Ovary (tissue), 7 donors: ENCODE measurements at regions not wholly inside any gene's neighbourhood (a gene's known extent, or its start where the extent isn't known, plus 50 kb on each side); places are given as distances from the start of the nearest gene placed in this dataset.

Source experiments
- DNase-seq, 5 donors: peaks; one replicate each; pipeline ENCODE4 v3.0.0-alpha.2; 2019 to 2020
- H3K27ac ChIP-seq, 2 donors: fragments of 200-600 bp; one replicate each; pipeline versions ENCODE4 v1.5.1 to v1.8.0; 2019 to 2022
- H3K27me3 ChIP-seq: fragments of 200-600 bp; one replicate; pipeline ENCODE4 v1.8.0; 2022
- H3K36me3 ChIP-seq: fragments of 200-600 bp; sonication (generic); one replicate; pipeline ENCODE4 v1.5.1; 2019
- H3K4me1 ChIP-seq: one replicate; pipeline ENCODE4 v1.8.1; 2013; ENCODE audit warnings: mild to moderate bottlenecking, moderate library complexity; ENCODE audit not compliant: insufficient read depth
- H3K4me3 ChIP-seq: fragments of 200-600 bp; sonication (generic); one replicate; pipeline ENCODE4 v1.5.1; 2017
- H3K9me3 ChIP-seq, 2 donors: fragments of 200-600 bp in 1 of 2; sonication (generic) in 1 of 2; one replicate each; pipeline versions ENCODE4 v1.5.1 to v1.8.1; 2013 to 2019; ENCODE audit warnings: mild to moderate bottlenecking in 1 of 2, moderate library complexity in 1 of 2
- EP300 ChIP-seq: sonication (generic); formaldehyde crosslinking; IDR thresholded peaks from one replicate; pipeline ENCODE4 v1.6.1; 2017; ENCODE audit warnings: antibody characterized with exemption
- POLR2A ChIP-seq: fragments of 450-650 bp; IDR thresholded peaks from one replicate; pipeline ENCODE4 v1.6.1; 2017; ENCODE audit warnings: antibody characterized with exemption, mild to moderate bottlenecking, moderate library complexity
- WGBS, 3 donors: extraction: QIAGEN DNeasy Blood & Tissue Kit in 1 of 3; methylation state at CpG; one replicate each; pipeline versions ENCODE4 v1.1.5 to v1.1.7; 2013 to 2017; 5-methylcytosine and 5-hydroxymethylcytosine counted together
- intact Hi-C, 4 donors: fragments of 100-400 bp; cut with DNase I; formaldehyde crosslinking; loops; one replicate each; pipeline versions ENCODE4 v1.11.0 to v1.15.1; 2022 to 2023
- TF ChIP-seq, protein P1 (sequence below), 3 donors: fragments of 450-650 bp in 2 of 3; fragments of 200-600 bp in 1 of 3; IDR thresholded peaks; one replicate each; pipeline versions ENCODE4 v1.5.1 to v1.8.0; 2016 to 2022; ENCODE audit warnings: antibody characterized with exemption in 3 of 3, mild to moderate bottlenecking in 1 of 3
- donor health status: DM: no; HTN: no; CAD: no; lungs with moderate emphysema.
- donor health status: DM: no; HTN: no; CAD: no.
- donor health status: Bipolar disorder and iron deficiency.
- donor health status: DM: no; HTN: no; CAD: no.
- donor health status: DM: yes; HTN: yes; CAD: no.

DNA sequence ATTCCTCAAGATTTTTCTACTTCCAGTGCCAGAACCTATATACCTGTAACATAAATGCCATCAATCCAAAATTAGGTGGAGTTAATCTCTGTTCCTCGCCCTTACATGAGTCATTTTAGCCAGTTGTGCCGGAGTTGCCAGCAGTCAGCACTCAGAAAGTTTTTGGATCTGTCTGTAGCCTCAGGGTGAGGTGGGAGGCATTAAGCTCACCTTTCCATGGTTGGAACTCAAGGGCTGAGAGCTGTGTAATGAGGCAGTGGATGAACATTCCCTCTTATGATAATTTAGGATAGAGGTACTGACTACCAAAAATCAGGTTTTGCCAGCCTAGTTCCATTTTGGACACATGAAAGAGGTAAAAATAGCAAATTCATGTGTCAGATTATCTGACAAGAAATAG lies 1553.1 kb upstream of the ADGRL3 start:
- intact Hi-C loops = no loop called here
- no peaks in the 10 kb centered on the region for H3K4me1 ChIP-seq
- WGBS, 3 donors = 71 to 79% (median 73%) methylated on average over 2 of the region's 2 CpGs
- H3K4me3 ChIP-seq = no peak overlapping the region
- H3K9me3 ChIP-seq = no peaks in the 10 kb centered on the region
- no peak overlapping the region for H3K27ac ChIP-seq
- no peaks in the 10 kb centered on the region for H3K36me3 ChIP-seq
- H3K27me3 ChIP-seq = no peaks in the 10 kb centered on the region
- TF ChIP-seq POLR2A = no peak
- TF ChIP-seq, protein P1, sequence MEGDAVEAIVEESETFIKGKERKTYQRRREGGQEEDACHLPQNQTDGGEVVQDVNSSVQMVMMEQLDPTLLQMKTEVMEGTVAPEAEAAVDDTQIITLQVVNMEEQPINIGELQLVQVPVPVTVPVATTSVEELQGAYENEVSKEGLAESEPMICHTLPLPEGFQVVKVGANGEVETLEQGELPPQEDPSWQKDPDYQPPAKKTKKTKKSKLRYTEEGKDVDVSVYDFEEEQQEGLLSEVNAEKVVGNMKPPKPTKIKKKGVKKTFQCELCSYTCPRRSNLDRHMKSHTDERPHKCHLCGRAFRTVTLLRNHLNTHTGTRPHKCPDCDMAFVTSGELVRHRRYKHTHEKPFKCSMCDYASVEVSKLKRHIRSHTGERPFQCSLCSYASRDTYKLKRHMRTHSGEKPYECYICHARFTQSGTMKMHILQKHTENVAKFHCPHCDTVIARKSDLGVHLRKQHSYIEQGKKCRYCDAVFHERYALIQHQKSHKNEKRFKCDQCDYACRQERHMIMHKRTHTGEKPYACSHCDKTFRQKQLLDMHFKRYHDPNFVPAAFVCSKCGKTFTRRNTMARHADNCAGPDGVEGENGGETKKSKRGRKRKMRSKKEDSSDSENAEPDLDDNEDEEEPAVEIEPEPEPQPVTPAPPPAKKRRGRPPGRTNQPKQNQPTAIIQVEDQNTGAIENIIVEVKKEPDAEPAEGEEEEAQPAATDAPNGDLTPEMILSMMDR (IDR thresholded peaks at IDR 0.05) = no peak
- no peak for DNase-seq

DNA sequence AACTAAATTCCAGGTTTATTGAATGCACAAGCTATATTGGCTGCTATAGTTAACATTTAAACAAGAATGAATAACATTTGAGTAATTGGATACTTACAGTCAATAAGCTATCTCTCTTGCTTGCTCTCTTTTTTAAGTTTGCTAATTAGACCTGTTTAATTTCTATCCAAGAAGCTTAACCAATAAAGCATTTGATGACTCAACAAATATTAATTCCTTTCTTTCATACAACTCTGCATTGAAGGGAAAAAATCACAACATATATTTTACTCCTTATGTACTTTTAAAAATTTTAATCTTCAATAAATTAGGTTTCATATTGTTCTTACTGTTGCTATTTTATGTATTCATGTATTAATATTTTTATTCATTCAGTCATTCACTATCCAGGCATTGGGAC lies 1552.6 kb upstream of the ADGRL3 start:
- no peak overlapping the region for H3K27ac ChIP-seq
- no peaks in the 10 kb centered on the region for H3K4me1 ChIP-seq
- TF ChIP-seq POLR2A (no peak), EP300 (no peak)
- TF ChIP-seq, protein P1 (IDR thresholded peaks at IDR 0.05) = no peak
- no peak overlapping the region for H3K4me3 ChIP-seq
- H3K36me3 ChIP-seq = no peaks in the 10 kb centered on the region
- no peak for DNase-seq
- intact Hi-C loops = no loop called here
- no peaks in the 10 kb centered on the region for H3K27me3 ChIP-seq
- no peaks in the 10 kb centered on the region for H3K9me3 ChIP-seq

DNA sequence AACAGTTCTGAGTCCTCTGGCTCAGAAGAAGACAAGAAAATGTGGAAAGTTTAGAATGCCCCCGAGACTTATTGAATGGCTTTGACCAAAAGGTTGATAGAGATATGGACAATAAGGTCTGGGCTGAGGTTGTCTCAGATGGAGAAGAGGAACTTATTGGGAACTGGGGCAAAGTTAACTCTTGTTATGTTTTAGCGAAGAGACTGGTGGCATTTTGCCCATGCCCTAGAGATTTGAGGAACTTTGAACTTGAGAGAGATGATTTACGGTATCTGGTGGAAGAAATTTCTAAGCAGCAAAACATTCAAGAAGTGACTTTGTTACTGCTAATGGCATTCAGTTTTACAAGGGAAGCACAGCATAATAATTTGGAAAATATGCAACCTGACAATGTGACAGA lies 1549.3 kb upstream of the ADGRL3 start:
- H3K27ac ChIP-seq = no peak overlapping the region
- no peak overlapping the region for H3K4me3 ChIP-seq
- no peaks in the 10 kb centered on the region for H3K36me3 ChIP-seq
- intact Hi-C loops = no loop called here
- H3K9me3 ChIP-seq = no peaks in the 10 kb centered on the region
- no peaks in the 10 kb centered on the region for H3K27me3 ChIP-seq
- TF ChIP-seq, protein P1 (IDR thresholded peaks at IDR 0.05) = no peak
- TF ChIP-seq EP300 = no peak
- no peak for TF ChIP-seq POLR2A
- no peak for DNase-seq
- no peaks in the 10 kb centered on the region for H3K4me1 ChIP-seq
- 75 to 81% (median 80%) methylated on average over 3 of the region's 3 CpGs for WGBS, 3 donors

DNA sequence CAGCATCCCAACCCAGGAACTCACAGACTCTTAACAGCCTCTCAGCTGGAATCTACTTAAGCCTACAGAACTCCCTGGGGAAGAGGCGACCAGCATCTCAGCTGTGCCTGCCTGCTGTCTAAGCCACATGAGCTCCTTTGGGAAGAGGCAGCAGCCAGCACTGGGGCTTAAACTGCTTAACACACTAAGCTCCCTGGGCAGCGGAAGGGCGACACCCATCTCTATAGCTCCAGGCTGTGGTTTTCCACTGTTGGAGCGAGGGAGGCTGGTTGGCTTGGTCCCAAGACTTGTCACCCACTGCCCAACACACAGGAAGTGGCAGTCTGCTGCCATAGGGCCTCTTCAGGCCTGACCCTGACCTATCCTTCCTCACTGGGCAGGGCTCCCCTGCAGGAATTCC lies 1544.1 kb upstream of the ADGRL3 start:
- peak in 1 of 5 donors; percentile 8 for DNase-seq
- H3K4me3 ChIP-seq = no peak overlapping the region
- H3K9me3 ChIP-seq = no peaks in the 10 kb centered on the region
- 80 to 88% (median 82%) methylated on average over 4 of the region's 4 CpGs for WGBS, 3 donors
- no peaks in the 10 kb centered on the region for H3K36me3 ChIP-seq
- intact Hi-C loops = no loop called here
- H3K27me3 ChIP-seq = no peaks in the 10 kb centered on the region
- no peaks in the 10 kb centered on the region for H3K4me1 ChIP-seq
- TF ChIP-seq, protein P1 (IDR thresholded peaks at IDR 0.05) = no peak
- TF ChIP-seq EP300 = no peak
- no peak for TF ChIP-seq POLR2A
- H3K27ac ChIP-seq = no peak overlapping the region

DNA sequence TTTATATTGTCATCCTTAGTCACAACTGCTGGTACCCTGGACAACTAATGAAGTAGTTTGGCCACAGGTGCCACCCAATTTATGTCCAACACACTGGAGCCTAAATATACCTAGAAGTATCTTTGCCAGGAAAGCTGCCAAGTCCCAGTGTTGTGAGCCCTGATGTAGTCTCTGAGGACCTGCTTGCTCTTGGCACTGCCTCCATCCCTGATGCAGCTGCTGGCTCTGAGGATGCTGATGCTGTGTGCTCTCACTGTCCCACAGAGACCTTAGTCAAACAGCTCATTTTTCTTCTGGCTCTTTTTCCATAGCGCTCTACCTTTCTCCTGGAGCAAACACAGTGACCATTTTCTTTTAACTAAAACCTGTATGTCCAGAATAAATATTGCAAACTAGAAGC lies 1535.4 kb upstream of the ADGRL3 start:
- Histone ChIP-seq H3K27me3 (no peaks in the 10 kb centered on the region), H3K36me3 (no peaks in the 10 kb centered on the region), H3K27ac (no peak overlapping the region), H3K9me3 (no peaks in the 10 kb centered on the region), H3K4me1 (no peaks in the 10 kb centered on the region), H3K4me3 (no peak overlapping the region)
- WGBS, 3 donors = 92 to 98% (median 96%) methylated on average over 1 of the region's 1 CpG
- intact Hi-C loops = no loop called here
- TF ChIP-seq POLR2A (no peak), EP300 (no peak)
- TF ChIP-seq, protein P1 (IDR thresholded peaks at IDR 0.05) = no peak
- no peak for DNase-seq
